ENCODE measurements at regions not wholly inside any gene's neighbourhood (a gene's known extent, or its start where the extent isn't known, plus 50 kb on each side); places are given as distances from the start of the nearest gene placed in this dataset.

DNA sequence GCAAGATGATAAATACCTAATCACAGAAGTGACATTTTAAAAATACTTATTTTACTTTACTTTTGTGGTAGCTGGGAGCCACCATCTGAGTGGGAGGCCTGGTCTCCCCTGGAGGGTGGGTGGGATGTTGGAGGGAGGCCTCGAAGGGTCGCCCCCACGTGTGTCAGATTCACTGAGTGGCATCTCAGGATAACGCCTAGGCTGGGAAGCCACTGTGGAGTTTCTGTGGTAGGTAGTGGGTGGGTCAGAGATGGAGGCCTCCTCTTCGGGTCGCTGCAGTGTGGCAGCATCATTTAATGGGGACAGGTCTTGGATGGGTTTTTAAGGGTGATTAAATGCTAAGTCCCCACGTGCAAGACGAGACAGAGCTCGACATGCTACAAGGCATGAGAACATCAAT is 1154.8 kb upstream of the CDH18 start:
- FAIRE-seq: no peak
- WGBS (ENCODE audit: low lambda C conversion rate): 37% methylated on average over 9 of the region's 9 CpGs

More for the DNA sequence above, 1154.8 kb upstream of the CDH18 start:
- no peak overlapping the region for H2AFZ ChIP-seq (ENCODE audit: low read length)
- DNase-seq (ENCODE audit: low spot score) (no peak), ATAC-seq (no peak)
- no TSS peak for BruUV-seq (replicated peaks)
- in situ Hi-C loops (cut with HindIII; ENCODE audit: extremely low pct_ligation_motif_present, low pct_unique_long_range_greater_than_20kb) (no loop called here), intact Hi-C loops (cut with micrococcal nuclease; ENCODE audit: unreplicated experiment) (no loop called here)
- peaks cover 8% of the 10 kb centered on the region for H3K9me3 ChIP-seq (ENCODE audit: low read length)
- H3K4me3 ChIP-seq (replicated peaks in 1 of 3; ENCODE audit: insufficient read depth in 1 of 3, low read depth in 2 of 3, low read length in 3 of 3): no peak overlapping the region
- POLR2A ChIA-PET: no interaction called here
- no peak overlapping the region for H3K9ac ChIP-seq (ENCODE audit: insufficient read depth, low read depth, low read length)
- no peaks in the 10 kb centered on the region for H3K36me3 ChIP-seq (replicated peaks in 1 of 2; ENCODE audit: control insufficient read depth in 1 of 2, insufficient read depth in 2 of 2, low read length in 2 of 2)
- no peak overlapping the region for H3K27ac ChIP-seq (ENCODE audit: extremely low read length, insufficient read depth, low read length)
- TF ChIP-seq, protein P1, sequence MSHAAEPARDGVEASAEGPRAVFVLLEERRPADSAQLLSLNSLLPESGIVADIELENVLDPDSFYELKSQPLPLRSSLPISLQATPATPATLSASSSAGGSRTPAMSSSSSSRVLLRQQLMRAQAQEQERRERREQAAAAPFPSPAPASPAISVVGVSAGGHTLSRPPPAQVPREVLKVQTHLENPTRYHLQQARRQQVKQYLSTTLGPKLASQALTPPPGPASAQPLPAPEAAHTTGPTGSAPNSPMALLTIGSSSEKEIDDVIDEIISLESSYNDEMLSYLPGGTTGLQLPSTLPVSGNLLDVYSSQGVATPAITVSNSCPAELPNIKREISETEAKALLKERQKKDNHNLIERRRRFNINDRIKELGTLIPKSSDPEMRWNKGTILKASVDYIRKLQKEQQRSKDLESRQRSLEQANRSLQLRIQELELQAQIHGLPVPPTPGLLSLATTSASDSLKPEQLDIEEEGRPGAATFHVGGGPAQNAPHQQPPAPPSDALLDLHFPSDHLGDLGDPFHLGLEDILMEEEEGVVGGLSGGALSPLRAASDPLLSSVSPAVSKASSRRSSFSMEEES (CRISPR knock-in tag; IDR thresholded peaks at IDR 0.05): no peak
- TF ChIP-seq, protein P2, sequence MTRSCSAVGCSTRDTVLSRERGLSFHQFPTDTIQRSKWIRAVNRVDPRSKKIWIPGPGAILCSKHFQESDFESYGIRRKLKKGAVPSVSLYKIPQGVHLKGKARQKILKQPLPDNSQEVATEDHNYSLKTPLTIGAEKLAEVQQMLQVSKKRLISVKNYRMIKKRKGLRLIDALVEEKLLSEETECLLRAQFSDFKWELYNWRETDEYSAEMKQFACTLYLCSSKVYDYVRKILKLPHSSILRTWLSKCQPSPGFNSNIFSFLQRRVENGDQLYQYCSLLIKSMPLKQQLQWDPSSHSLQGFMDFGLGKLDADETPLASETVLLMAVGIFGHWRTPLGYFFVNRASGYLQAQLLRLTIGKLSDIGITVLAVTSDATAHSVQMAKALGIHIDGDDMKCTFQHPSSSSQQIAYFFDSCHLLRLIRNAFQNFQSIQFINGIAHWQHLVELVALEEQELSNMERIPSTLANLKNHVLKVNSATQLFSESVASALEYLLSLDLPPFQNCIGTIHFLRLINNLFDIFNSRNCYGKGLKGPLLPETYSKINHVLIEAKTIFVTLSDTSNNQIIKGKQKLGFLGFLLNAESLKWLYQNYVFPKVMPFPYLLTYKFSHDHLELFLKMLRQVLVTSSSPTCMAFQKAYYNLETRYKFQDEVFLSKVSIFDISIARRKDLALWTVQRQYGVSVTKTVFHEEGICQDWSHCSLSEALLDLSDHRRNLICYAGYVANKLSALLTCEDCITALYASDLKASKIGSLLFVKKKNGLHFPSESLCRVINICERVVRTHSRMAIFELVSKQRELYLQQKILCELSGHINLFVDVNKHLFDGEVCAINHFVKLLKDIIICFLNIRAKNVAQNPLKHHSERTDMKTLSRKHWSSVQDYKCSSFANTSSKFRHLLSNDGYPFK (CRISPR knock-in tag; IDR thresholded peaks at IDR 0.05; ENCODE audit: borderline replicate concordance): no peak
- TF ChIP-seq BCL6 (CRISPR knock-in tag; IDR thresholded peaks at IDR 0.05) (no peak), ZNF331 (CRISPR knock-in tag; IDR thresholded peaks at IDR 0.05) (no peak), RAD51 (IDR thresholded peaks at IDR 0.05; ENCODE audit: borderline replicate concordance) (no peak), ZSCAN25 (CRISPR knock-in tag; IDR thresholded peaks at IDR 0.05) (no peak), SYNCRIP (IDR thresholded peaks at IDR 0.05; ENCODE audit: insufficient read depth, low read depth, low read length) (no peak), SCMH1 (CRISPR knock-in tag; IDR thresholded peaks at IDR 0.05; ENCODE audit: borderline replicate concordance) (no peak), ZIK1 (CRISPR knock-in tag; IDR thresholded peaks at IDR 0.05; ENCODE audit: borderline replicate concordance, low read depth) (no peak)
- TF ChIP-seq, protein P3, sequence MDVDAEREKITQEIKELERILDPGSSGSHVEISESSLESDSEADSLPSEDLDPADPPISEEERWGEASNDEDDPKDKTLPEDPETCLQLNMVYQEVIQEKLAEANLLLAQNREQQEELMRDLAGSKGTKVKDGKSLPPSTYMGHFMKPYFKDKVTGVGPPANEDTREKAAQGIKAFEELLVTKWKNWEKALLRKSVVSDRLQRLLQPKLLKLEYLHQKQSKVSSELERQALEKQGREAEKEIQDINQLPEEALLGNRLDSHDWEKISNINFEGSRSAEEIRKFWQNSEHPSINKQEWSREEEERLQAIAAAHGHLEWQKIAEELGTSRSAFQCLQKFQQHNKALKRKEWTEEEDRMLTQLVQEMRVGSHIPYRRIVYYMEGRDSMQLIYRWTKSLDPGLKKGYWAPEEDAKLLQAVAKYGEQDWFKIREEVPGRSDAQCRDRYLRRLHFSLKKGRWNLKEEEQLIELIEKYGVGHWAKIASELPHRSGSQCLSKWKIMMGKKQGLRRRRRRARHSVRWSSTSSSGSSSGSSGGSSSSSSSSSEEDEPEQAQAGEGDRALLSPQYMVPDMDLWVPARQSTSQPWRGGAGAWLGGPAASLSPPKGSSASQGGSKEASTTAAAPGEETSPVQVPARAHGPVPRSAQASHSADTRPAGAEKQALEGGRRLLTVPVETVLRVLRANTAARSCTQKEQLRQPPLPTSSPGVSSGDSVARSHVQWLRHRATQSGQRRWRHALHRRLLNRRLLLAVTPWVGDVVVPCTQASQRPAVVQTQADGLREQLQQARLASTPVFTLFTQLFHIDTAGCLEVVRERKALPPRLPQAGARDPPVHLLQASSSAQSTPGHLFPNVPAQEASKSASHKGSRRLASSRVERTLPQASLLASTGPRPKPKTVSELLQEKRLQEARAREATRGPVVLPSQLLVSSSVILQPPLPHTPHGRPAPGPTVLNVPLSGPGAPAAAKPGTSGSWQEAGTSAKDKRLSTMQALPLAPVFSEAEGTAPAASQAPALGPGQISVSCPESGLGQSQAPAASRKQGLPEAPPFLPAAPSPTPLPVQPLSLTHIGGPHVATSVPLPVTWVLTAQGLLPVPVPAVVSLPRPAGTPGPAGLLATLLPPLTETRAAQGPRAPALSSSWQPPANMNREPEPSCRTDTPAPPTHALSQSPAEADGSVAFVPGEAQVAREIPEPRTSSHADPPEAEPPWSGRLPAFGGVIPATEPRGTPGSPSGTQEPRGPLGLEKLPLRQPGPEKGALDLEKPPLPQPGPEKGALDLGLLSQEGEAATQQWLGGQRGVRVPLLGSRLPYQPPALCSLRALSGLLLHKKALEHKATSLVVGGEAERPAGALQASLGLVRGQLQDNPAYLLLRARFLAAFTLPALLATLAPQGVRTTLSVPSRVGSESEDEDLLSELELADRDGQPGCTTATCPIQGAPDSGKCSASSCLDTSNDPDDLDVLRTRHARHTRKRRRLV (CRISPR knock-in tag; IDR thresholded peaks at IDR 0.05): no peak
- no peaks in the 10 kb centered on the region for H4K20me1 ChIP-seq (ENCODE audit: insufficient read depth, low read length)
- no peak overlapping the region for H3K4me2 ChIP-seq (ENCODE audit: low read depth, low read length)
- no peaks in the 10 kb centered on the region for H3K4me1 ChIP-seq (ENCODE audit: insufficient read depth, low read length)
- CTCF ChIA-PET (ENCODE audit: low intra/inter-chr PET ratio, low total read pairs): no interaction called here
- H3K27me3 ChIP-seq (ENCODE audit: control insufficient read depth in 1 of 2, insufficient read depth in 2 of 2, low read length in 2 of 2): no peaks in the 10 kb centered on the region
- no peaks in the 10 kb centered on the region for H3K79me2 ChIP-seq (ENCODE audit: insufficient read depth, low read length)
